ENCODE measurements at regions not wholly inside any gene's neighbourhood (a gene's known extent, or its start where the extent isn't known, plus 50 kb on each side); places are given as distances from the start of the nearest gene placed in this dataset.

DNA sequence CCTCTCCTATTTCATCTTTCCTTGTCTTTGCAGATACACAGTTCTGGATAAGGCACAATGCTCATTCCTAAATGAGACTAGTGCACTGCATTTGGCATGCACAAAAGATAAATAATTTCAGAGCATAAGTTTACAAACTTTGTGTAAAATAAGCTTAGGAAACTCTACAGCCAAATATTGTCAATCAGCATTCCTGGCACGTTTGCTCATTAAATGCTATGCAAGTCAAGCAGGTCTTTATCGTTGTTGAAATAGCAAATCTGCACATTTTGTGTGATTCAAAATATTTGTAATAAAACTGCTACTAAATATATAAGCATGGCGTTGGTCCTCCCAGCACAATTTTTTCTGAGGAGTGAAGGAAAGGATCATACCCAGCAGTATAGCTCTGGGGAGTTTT is 322.1 kb upstream of the NOCT start:
- Histone ChIP-seq H3K79me2 (ENCODE audit: low read length) (no peaks in the 10 kb centered on the region), H2AFZ (ENCODE audit: low read length) (no peak overlapping the region), H3F3A (ENCODE audit: low read length, unreplicated experiment) (no peaks in the 10 kb centered on the region), H3K9ac (ENCODE audit: low read length) (no peak overlapping the region), H3K9me3 (ENCODE audit: low read length) (no peaks in the 10 kb centered on the region), H3K4me3 (ENCODE audit: low read length) (no peak overlapping the region), H3K4me2 (ENCODE audit: low read length) (no peak overlapping the region), H3K4me1 (ENCODE audit: insufficient read depth, low read length) (no peaks in the 10 kb centered on the region), H3K36me3 (ENCODE audit: low read depth, low read length) (no peaks in the 10 kb centered on the region), H3K9me2 (replicated peaks; ENCODE audit: low read length) (no peaks in the 10 kb centered on the region), H3K27me3 (ENCODE audit: low read length) (no peaks in the 10 kb centered on the region), H4K20me1 (ENCODE audit: low read length) (no peaks in the 10 kb centered on the region), H3K27ac (ENCODE audit: low read length) (no peak overlapping the region)
- CTCF ChIA-PET: interaction anchor here (0.5 kb wide), 1 partner anchor 465 kb away, joined by 4 read pairs; no protein-coding TSS in a partner anchor
- no peak for DNase-seq
- no peak for ATAC-seq
- TF ChIP-seq EZH2phosphoT487 (IDR thresholded peaks at IDR 0.05; ENCODE audit: borderline replicate concordance, low read length) (no peak), CTCF (conservative IDR thresholded peaks at IDR 0.05; ENCODE audit: low read depth, low read length) (no peak), EZH2 (IDR thresholded peaks at IDR 0.05; ENCODE audit: low read length, unreplicated experiment) (no peak)
- intact Hi-C loops (cut with micrococcal nuclease): no loop called here
- BruUV-seq (replicated peaks): no TSS peak
- POLR2A ChIA-PET (ENCODE audit: unreplicated experiment): no interaction called here

- ChIA-PET CTCF (no interaction called here), POLR2A (ENCODE audit: unreplicated experiment) (no interaction called here)
- Histone ChIP-seq H3K9ac (ENCODE audit: low read length) (no peak overlapping the region), H3F3A (ENCODE audit: low read length, unreplicated experiment) (no peaks in the 10 kb centered on the region), H3K27ac (ENCODE audit: low read length) (no peak overlapping the region), H3K36me3 (ENCODE audit: low read depth, low read length) (no peaks in the 10 kb centered on the region), H3K27me3 (ENCODE audit: low read length) (no peaks in the 10 kb centered on the region), H3K4me1 (ENCODE audit: insufficient read depth, low read length) (no peaks in the 10 kb centered on the region), H3K79me2 (ENCODE audit: low read length) (no peaks in the 10 kb centered on the region), H3K9me2 (replicated peaks; ENCODE audit: low read length) (no peaks in the 10 kb centered on the region), H3K4me3 (ENCODE audit: low read length) (no peak overlapping the region), H2AFZ (ENCODE audit: low read length) (no peak overlapping the region), H3K9me3 (ENCODE audit: low read length) (no peaks in the 10 kb centered on the region), H4K20me1 (ENCODE audit: low read length) (no peaks in the 10 kb centered on the region), H3K4me2 (ENCODE audit: low read length) (no peak overlapping the region)
- ATAC-seq (no peak), DNase-seq (no peak)
- no peak for TF ChIP-seq EZH2 (IDR thresholded peaks at IDR 0.05; ENCODE audit: low read length, unreplicated experiment)
- TF ChIP-seq CTCF (conservative IDR thresholded peaks at IDR 0.05; ENCODE audit: low read depth, low read length): no peak
- no peak for TF ChIP-seq EZH2phosphoT487 (IDR thresholded peaks at IDR 0.05; ENCODE audit: borderline replicate concordance, low read length)
- intact Hi-C loops (cut with micrococcal nuclease): no loop called here
- BruUV-seq (replicated peaks): no TSS peak
Observed at GRCh38 chr4:138692411-138692810, 323.2 kb upstream of the NOCT start.

DNA sequence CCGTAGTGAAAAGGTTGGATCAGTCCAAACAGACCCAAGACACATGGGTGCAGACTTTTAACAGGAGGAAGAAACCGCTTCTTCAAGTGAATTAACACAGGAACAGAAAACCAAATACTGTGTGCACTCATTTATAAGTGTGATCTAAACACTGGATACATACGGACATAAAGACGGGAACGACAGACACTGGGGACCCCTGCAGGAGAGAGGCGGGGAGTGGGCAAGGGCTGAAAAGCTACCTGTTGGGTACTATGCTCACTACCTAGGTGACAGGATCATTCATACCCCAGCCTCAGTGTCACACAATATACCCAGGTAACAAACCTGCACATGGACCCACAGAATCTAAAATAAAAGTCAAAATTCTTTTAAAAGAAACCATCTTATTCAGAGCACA is 326.0 kb upstream of the NOCT start:
- Histone ChIP-seq H3K27ac (ENCODE audit: low read length) (no peak overlapping the region), H3K9ac (ENCODE audit: low read length) (no peak overlapping the region), H3K27me3 (ENCODE audit: low read length) (no peaks in the 10 kb centered on the region), H4K20me1 (ENCODE audit: low read length) (no peaks in the 10 kb centered on the region), H3F3A (ENCODE audit: low read length, unreplicated experiment) (no peaks in the 10 kb centered on the region), H3K4me3 (ENCODE audit: low read length) (no peak overlapping the region), H3K9me2 (replicated peaks; ENCODE audit: low read length) (no peaks in the 10 kb centered on the region), H3K79me2 (ENCODE audit: low read length) (no peaks in the 10 kb centered on the region), H3K4me1 (ENCODE audit: insufficient read depth, low read length) (no peaks in the 10 kb centered on the region), H2AFZ (ENCODE audit: low read length) (no peak overlapping the region), H3K4me2 (ENCODE audit: low read length) (no peak overlapping the region), H3K36me3 (ENCODE audit: low read depth, low read length) (no peaks in the 10 kb centered on the region), H3K9me3 (ENCODE audit: low read length) (no peaks in the 10 kb centered on the region)
- TF ChIP-seq EZH2 (IDR thresholded peaks at IDR 0.05; ENCODE audit: low read length, unreplicated experiment): no peak
- no peak for TF ChIP-seq EZH2phosphoT487 (IDR thresholded peaks at IDR 0.05; ENCODE audit: borderline replicate concordance, low read length)
- no peak for TF ChIP-seq CTCF (conservative IDR thresholded peaks at IDR 0.05; ENCODE audit: low read depth, low read length)
- ATAC-seq (no peak), DNase-seq (no peak)
- CTCF ChIA-PET: no interaction called here
- BruUV-seq (replicated peaks): no TSS peak
- POLR2A ChIA-PET (ENCODE audit: unreplicated experiment): no interaction called here
- intact Hi-C loops (cut with micrococcal nuclease): no loop called here

Data from PC-3 (cell line).